PC-3 (cell line): ENCODE measurements at regions not wholly inside any gene's neighbourhood (a gene's known extent, or its start where the extent isn't known, plus 50 kb on each side); places are given as distances from the start of the nearest gene placed in this dataset.

Experiments
- ATAC-seq: fragments of 200-7000 bp; cut with Tn5 transposase; 2 replicates; pipeline ENCODE4 v1.9.1; 2020; ENCODE audit warnings: mild to moderate bottlenecking, moderate library complexity
- BruUV-seq: library from RNA; stranded (reverse); fragments of 400-500 nt; replicated peaks from 2 replicates; lab custom pipeline; 2021; lab: Mats Ljungman, UMichigan
- CTCF ChIA-PET: fragments of 300-600 bp; sonication (Branson Sonifier 250); formaldehyde crosslinking; loops from one replicate; lab custom pipeline; 2022; ENCODE audit warnings: antibody characterized with exemption; lab: Charles Lee
- POLR2A ChIA-PET: fragments of 300-600 bp; sonication (Branson Sonifier 250); formaldehyde crosslinking; loops from one replicate; lab custom pipeline; 2022; ENCODE audit warnings: antibody characterized with exemption; ENCODE audit not compliant: unreplicated experiment; lab: Charles Lee
- DNase-seq: peaks from one replicate; pipeline ENCODE4 v3.0.0-alpha.2; 2015
- H2AFZ ChIP-seq: fragments of 300-600 bp; sonication (generic); 2 replicates; pipeline ENCODE4 v1.6.0; 2016; ENCODE audit warnings: antibody characterized with exemption, low read length
- H3F3A ChIP-seq: fragments of 300-600 bp; sonication (generic); one replicate; pipeline ENCODE4 v1.6.0; 2017; ENCODE audit warnings: antibody characterized with exemption, low read length, control low read depth, mild to moderate bottlenecking; ENCODE audit not compliant: unreplicated experiment
- H3K27ac ChIP-seq: fragments of 300-600 bp; sonication (generic); 2 replicates; pipeline ENCODE4 v1.5.1; 2016; ENCODE audit warnings: mild to moderate bottlenecking, low read length
- H3K27me3 ChIP-seq: fragments of 300-600 bp; sonication (generic); 2 replicates; pipeline ENCODE4 v1.6.1; 2016; ENCODE audit warnings: low read length, mixed read lengths
- H3K36me3 ChIP-seq: fragments of 300-600 bp; sonication (generic); 2 replicates; pipeline ENCODE4 v1.6.1; 2016; ENCODE audit warnings: low read depth, mixed run types, low read length, mixed read lengths
- H3K4me1 ChIP-seq: fragments of 300-600 bp; sonication (generic); 2 replicates; pipeline ENCODE4 v1.5.1; 2016; ENCODE audit warnings: low read length; ENCODE audit not compliant: insufficient read depth
- H3K4me2 ChIP-seq: fragments of 300-600 bp; sonication (generic); 2 replicates; pipeline ENCODE4 v1.6.0; 2016; ENCODE audit warnings: low read length
- H3K4me3 ChIP-seq: fragments of 300-600 bp; sonication (generic); 2 replicates; pipeline ENCODE4 v1.5.1; 2016; ENCODE audit warnings: mild to moderate bottlenecking, low read length, mixed read lengths
- H3K79me2 ChIP-seq: fragments of 300-600 bp; sonication (generic); 2 replicates; pipeline ENCODE4 v1.6.1; 2017; ENCODE audit warnings: low read length, mixed read lengths
- H3K9ac ChIP-seq: fragments of 300-600 bp; sonication (generic); 2 replicates; pipeline ENCODE4 v1.6.0; 2016; ENCODE audit warnings: mild to moderate bottlenecking, low read length
- H3K9me2 ChIP-seq: fragments of 300-600 bp; sonication (generic); replicated peaks from 2 replicates; pipeline ENCODE4 v1.6.1; 2016; ENCODE audit warnings: mixed run types, low read length, mixed read lengths
- H3K9me3 ChIP-seq: fragments of 300-600 bp; sonication (generic); 2 replicates; pipeline ENCODE4 v1.6.1; 2016; ENCODE audit warnings: low read length, mixed read lengths
- H4K20me1 ChIP-seq: fragments of 300-600 bp; sonication (generic); 2 replicates; pipeline ENCODE4 v1.6.1; 2016; ENCODE audit warnings: low read length, mixed read lengths
- EZH2 ChIP-seq: fragments of 300-600 bp; sonication (generic); IDR thresholded peaks from one replicate; pipeline ENCODE4 v1.6.1; 2017; ENCODE audit warnings: antibody characterized with exemption, mild to moderate bottlenecking, low read length; ENCODE audit not compliant: unreplicated experiment
- EZH2phosphoT487 ChIP-seq: fragments of 300-600 bp; sonication (generic); IDR thresholded peaks from 2 replicates; pipeline ENCODE4 v1.6.1; 2018; ENCODE audit warnings: mild to moderate bottlenecking, antibody characterized with exemption, low read length, borderline replicate concordance
- intact Hi-C: fragments of 100-400 bp; cut with micrococcal nuclease; formaldehyde crosslinking; loops from 2 replicates; pipeline ENCODE4 v1.9.0; 2023
- TF ChIP-seq, protein P1 (sequence below): fragments of 300-600 bp; sonication (generic); conservative IDR thresholded peaks from 2 replicates; pipeline ENCODE4 v1.5.1; 2017; ENCODE audit warnings: antibody characterized with exemption, low read depth, mild to moderate bottlenecking, low read length

DNA sequence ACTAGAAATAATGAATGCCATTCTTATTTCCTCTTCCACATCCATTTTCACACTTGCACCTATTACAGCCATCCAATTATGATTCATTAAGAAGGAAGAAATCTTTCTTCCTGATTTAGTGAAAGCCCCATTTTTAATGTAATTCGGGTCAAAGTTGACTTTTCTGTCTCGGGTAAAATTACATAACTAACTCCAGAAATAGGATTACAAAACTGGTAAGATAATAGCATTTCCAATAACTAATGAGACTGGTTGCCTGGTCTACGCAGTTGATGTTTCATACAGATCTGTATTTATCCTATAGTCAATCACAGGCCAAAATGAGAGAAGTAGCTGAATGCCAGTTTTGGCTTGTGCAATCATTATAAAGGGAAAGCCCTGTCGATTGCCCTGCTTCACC, 651.5 kb upstream of the NRP1 start:
- no peaks in the 10 kb centered on the region for H3K36me3 ChIP-seq
- POLR2A ChIA-PET, result no interaction called here
- DNase-seq (no peak), ATAC-seq (no peak)
- H4K20me1 ChIP-seq, result no peaks in the 10 kb centered on the region
- H3K4me3 ChIP-seq, result no peak overlapping the region
- BruUV-seq, result no TSS peak
- TF ChIP-seq EZH2phosphoT487 (no peak), EZH2 (no peak)
- TF ChIP-seq, protein P1, sequence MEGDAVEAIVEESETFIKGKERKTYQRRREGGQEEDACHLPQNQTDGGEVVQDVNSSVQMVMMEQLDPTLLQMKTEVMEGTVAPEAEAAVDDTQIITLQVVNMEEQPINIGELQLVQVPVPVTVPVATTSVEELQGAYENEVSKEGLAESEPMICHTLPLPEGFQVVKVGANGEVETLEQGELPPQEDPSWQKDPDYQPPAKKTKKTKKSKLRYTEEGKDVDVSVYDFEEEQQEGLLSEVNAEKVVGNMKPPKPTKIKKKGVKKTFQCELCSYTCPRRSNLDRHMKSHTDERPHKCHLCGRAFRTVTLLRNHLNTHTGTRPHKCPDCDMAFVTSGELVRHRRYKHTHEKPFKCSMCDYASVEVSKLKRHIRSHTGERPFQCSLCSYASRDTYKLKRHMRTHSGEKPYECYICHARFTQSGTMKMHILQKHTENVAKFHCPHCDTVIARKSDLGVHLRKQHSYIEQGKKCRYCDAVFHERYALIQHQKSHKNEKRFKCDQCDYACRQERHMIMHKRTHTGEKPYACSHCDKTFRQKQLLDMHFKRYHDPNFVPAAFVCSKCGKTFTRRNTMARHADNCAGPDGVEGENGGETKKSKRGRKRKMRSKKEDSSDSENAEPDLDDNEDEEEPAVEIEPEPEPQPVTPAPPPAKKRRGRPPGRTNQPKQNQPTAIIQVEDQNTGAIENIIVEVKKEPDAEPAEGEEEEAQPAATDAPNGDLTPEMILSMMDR, result no peak
- no peak overlapping the region for H3K4me2 ChIP-seq
- H3K4me1 ChIP-seq, result no peaks in the 10 kb centered on the region
- no peak overlapping the region for H3K9ac ChIP-seq
- intact Hi-C loops, result no loop called here
- no peak overlapping the region for H3K27ac ChIP-seq
- CTCF ChIA-PET, result no interaction called here
- no peaks in the 10 kb centered on the region for H3K9me3 ChIP-seq
- no peak overlapping the region for H2AFZ ChIP-seq
- no peaks in the 10 kb centered on the region for H3K9me2 ChIP-seq
- no peaks in the 10 kb centered on the region for H3K27me3 ChIP-seq
- H3F3A ChIP-seq, result no peaks in the 10 kb centered on the region
- no peaks in the 10 kb centered on the region for H3K79me2 ChIP-seq

DNA sequence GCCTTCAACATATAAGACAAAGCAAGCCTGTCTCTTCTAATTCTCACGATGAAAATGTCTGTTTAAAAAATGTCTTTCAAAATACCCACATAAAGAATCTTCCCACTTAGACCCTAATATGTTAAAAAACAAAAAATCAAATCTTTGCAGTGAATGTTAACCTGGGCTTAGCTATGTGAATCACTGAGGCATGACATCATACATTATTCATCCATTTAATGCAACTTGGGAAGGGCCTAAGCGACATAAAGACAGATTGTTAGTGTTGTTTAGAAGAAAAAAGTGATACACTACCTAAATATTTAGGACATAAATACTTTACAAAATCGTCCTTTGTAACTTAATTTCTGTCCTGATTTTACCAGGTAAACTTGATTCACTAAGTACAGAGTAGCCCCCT, 648.5 kb upstream of the NRP1 start:
- H3K9ac ChIP-seq, result no peak overlapping the region
- H3K4me3 ChIP-seq, result no peak overlapping the region
- H3K36me3 ChIP-seq, result no peaks in the 10 kb centered on the region
- H3F3A ChIP-seq, result no peaks in the 10 kb centered on the region
- H3K4me1 ChIP-seq, result no peaks in the 10 kb centered on the region
- H3K27ac ChIP-seq, result no peak overlapping the region
- no peak overlapping the region for H2AFZ ChIP-seq
- no peaks in the 10 kb centered on the region for H3K9me3 ChIP-seq
- H3K4me2 ChIP-seq, result no peak overlapping the region
- intact Hi-C loops, result no loop called here
- no peaks in the 10 kb centered on the region for H3K79me2 ChIP-seq
- ATAC-seq, result peak; percentile 70
- 0 out of 2 replicates have a peak, but pooled peaks cover 3% of the 10 kb centered on the region for H3K9me2 ChIP-seq
- POLR2A ChIA-PET, result no interaction called here
- no peak for TF ChIP-seq EZH2phosphoT487
- no peak for TF ChIP-seq EZH2
- TF ChIP-seq, protein P1, result no peak
- DNase-seq, result peak; percentile 69
- BruUV-seq, result no TSS peak
- H3K27me3 ChIP-seq, result no peaks in the 10 kb centered on the region
- H4K20me1 ChIP-seq, result no peaks in the 10 kb centered on the region
- CTCF ChIA-PET, result no interaction called here

DNA sequence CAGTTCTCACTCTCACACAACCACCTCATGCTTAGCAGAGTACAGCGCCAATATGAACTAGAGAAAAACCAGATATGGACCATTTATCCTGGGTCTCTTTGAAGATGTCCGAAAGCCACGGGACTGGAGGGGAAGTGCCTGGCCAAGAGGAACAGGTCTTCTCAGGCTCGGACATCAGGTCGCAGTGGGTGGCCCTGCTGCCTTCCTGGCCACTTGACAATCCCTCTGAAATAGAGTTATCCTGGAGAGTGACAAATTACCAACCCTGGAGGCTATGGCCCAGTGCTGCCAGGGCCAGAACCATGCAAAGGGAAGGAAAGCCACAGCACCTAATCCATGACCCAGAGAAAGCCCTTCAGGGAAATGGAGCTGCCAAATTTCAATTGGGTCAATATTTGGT, 646.8 kb upstream of the NRP1 start:
- CTCF ChIA-PET, result no interaction called here
- TF ChIP-seq EZH2phosphoT487 (no peak), EZH2 (no peak)
- TF ChIP-seq, protein P1, result no peak
- Histone ChIP-seq H3K4me2 (no peak overlapping the region), H2AFZ (no peak overlapping the region), H3K27ac (no peak overlapping the region), H3K27me3 (no peaks in the 10 kb centered on the region), H3K4me1 (no peaks in the 10 kb centered on the region), H3K79me2 (no peaks in the 10 kb centered on the region), H4K20me1 (no peaks in the 10 kb centered on the region), H3K4me3 (no peak overlapping the region), H3F3A (no peaks in the 10 kb centered on the region), H3K9me3 (no peaks in the 10 kb centered on the region), H3K36me3 (no peaks in the 10 kb centered on the region), H3K9ac (no peak overlapping the region), H3K9me2 (0 out of 2 replicates have a peak, but pooled peaks cover 3% of the 10 kb centered on the region)
- ATAC-seq, result no peak
- DNase-seq, result no peak
- POLR2A ChIA-PET, result no interaction called here
- BruUV-seq, result no TSS peak
- intact Hi-C loops, result no loop called here
